ENCODE measurements at regions not wholly inside any gene's neighbourhood (a gene's known extent, or its start where the extent isn't known, plus 50 kb on each side); places are given as distances from the start of the nearest gene placed in this dataset.

GRCh38 chr12:24328261-24328660 is 378.8 kb upstream of the SOX5 start:
- H3K9me3 Mint-ChIP-seq: peaks cover 6% of the 10 kb centered on the region; the same call in 1 of the 2 replicates
- H3K27ac Mint-ChIP-seq: no peak overlapping the region
- ATAC-seq (no peak), DNase-seq (ENCODE audit: low spot score) (no peak)
- ChIA-PET POLR2A (no interaction called here), CTCF (no interaction called here)
- TF ChIP-seq JUN (CRISPR knock-in tag; IDR thresholded peaks at IDR 0.05) (no peak), PRDM15 (CRISPR knock-in tag; IDR thresholded peaks at IDR 0.05) (no peak), ESRRA (CRISPR knock-in tag; IDR thresholded peaks at IDR 0.05; ENCODE audit: borderline replicate concordance) (no peak), E2F5 (CRISPR knock-in tag; IDR thresholded peaks at IDR 0.05) (no peak), FOXJ3 (CRISPR knock-in tag; IDR thresholded peaks at IDR 0.05; ENCODE audit: borderline replicate concordance) (no peak), AR (CRISPR knock-in tag; IDR thresholded peaks at IDR 0.05) (no peak), SMAD4 (CRISPR knock-in tag; IDR thresholded peaks at IDR 0.05) (no peak), ERG (CRISPR knock-in tag; IDR thresholded peaks at IDR 0.05) (no peak), GABPB1 (CRISPR knock-in tag; IDR thresholded peaks at IDR 0.05) (no peak), EMX1 (CRISPR knock-in tag; IDR thresholded peaks at IDR 0.05) (no peak), ARID4B (CRISPR knock-in tag; IDR thresholded peaks at IDR 0.05; ENCODE audit: borderline replicate concordance) (no peak), ZNF425 (CRISPR knock-in tag; conservative IDR thresholded peaks at IDR 0.05) (no peak), ETV6 (CRISPR knock-in tag; IDR thresholded peaks at IDR 0.05) (no peak), NFE2L1 (CRISPR knock-in tag; IDR thresholded peaks at IDR 0.05) (no peak), CREB1 (CRISPR knock-in tag; IDR thresholded peaks at IDR 0.05) (no peak)
- H3K27me3 Mint-ChIP-seq (ENCODE audit: low read depth): no peaks in the 10 kb centered on the region
- H3K36me3 Mint-ChIP-seq: peaks cover 2% of the 10 kb centered on the region; the same call in 1 of the 2 replicates
- H3K4me1 Mint-ChIP-seq: peaks cover 8% of the 10 kb centered on the region
- no peak overlapping the region for H3K4me3 Mint-ChIP-seq

All from WTC11 (cell line).